ENCODE measurements at regions not wholly inside any gene's neighbourhood (a gene's known extent, or its start where the extent isn't known, plus 50 kb on each side); places are given as distances from the start of the nearest gene placed in this dataset.
"Not testable (repeated sequence)": the region's sequence is repeated elsewhere in the genome, so short reads cannot be mapped to it uniquely, and the experiment has no call there.

GRCh38 chr14:81618695-81619094 is 85.0 kb upstream of the SEL1L start:
- TF ChIP-seq, protein P1, sequence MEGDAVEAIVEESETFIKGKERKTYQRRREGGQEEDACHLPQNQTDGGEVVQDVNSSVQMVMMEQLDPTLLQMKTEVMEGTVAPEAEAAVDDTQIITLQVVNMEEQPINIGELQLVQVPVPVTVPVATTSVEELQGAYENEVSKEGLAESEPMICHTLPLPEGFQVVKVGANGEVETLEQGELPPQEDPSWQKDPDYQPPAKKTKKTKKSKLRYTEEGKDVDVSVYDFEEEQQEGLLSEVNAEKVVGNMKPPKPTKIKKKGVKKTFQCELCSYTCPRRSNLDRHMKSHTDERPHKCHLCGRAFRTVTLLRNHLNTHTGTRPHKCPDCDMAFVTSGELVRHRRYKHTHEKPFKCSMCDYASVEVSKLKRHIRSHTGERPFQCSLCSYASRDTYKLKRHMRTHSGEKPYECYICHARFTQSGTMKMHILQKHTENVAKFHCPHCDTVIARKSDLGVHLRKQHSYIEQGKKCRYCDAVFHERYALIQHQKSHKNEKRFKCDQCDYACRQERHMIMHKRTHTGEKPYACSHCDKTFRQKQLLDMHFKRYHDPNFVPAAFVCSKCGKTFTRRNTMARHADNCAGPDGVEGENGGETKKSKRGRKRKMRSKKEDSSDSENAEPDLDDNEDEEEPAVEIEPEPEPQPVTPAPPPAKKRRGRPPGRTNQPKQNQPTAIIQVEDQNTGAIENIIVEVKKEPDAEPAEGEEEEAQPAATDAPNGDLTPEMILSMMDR (conservative IDR thresholded peaks at IDR 0.05; ENCODE audit: low read length), result no peak
- DNase-seq (ENCODE audit: low read depth), result no peak
- H3K4me3 ChIP-seq (ENCODE audit: low read length), result no peak overlapping the region

GRCh38 chr14:81619816-81620215 is 86.2 kb upstream of the SEL1L start:
- TF ChIP-seq, protein P1 (conservative IDR thresholded peaks at IDR 0.05; ENCODE audit: low read length), result no peak
- no peak overlapping the region for H3K4me3 ChIP-seq (ENCODE audit: low read length)
- no peak for DNase-seq (ENCODE audit: low read depth)

DNA sequence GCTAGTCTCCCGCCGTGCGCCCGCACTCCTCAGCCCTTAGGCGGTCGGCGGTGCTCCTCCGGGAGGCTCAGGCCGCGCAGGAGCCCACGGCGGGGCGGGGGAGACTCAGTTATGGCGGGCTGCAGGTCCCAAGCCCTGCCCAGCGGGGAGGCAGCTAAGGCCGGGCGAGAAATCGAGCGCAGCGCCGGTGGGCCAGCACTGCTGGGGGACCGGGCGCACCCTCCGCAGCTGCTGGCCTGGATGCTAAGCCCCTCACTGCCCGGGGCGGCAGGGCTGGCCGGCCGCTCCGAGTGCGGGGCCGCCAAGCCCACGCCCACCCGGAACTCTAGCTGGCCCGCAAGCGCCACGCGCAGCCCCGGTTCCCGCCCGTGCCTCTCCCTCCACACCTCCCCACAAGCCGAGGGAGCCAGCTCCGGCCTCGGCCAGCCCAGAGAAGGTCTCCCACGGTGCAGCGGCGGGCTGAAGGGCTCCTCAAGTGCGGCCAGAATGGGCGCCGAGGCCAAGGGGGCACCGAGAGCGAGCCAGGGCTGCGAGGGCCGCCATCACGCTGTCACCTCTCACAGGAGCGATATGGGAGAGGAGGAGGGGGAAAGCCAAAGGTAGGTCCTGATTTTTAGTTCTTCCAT is 90.2 kb upstream of the SEL1L start:
- DNase-seq (ENCODE audit: low read depth); H3K4me3 ChIP-seq (ENCODE audit: low read length): not testable (repeated sequence)

- DNase-seq (ENCODE audit: low read depth), result peak; percentile 1
- no peak overlapping the region for H3K4me3 ChIP-seq (ENCODE audit: low read length)
- TF ChIP-seq, protein P1 (conservative IDR thresholded peaks at IDR 0.05; ENCODE audit: low read length), result 0 out of 2 replicates have a peak, but pooled peaks have one; percentile 21
Measured at GRCh38 chr14:81625343-81625742, 91.7 kb upstream of the SEL1L start.

- no peak for DNase-seq (ENCODE audit: low read depth)
- TF ChIP-seq, protein P1 (conservative IDR thresholded peaks at IDR 0.05; ENCODE audit: low read length), result no peak
- H3K4me3 ChIP-seq (ENCODE audit: low read length), result no peak overlapping the region
Measured at GRCh38 chr14:81632157-81632556, 98.5 kb upstream of the SEL1L start.

GRCh38 chr14:81633496-81633895 is 99.8 kb upstream of the SEL1L start:
- no peak overlapping the region for H3K4me3 ChIP-seq (ENCODE audit: low read length)
- DNase-seq (ENCODE audit: low read depth), result no peak
- TF ChIP-seq, protein P1 (conservative IDR thresholded peaks at IDR 0.05; ENCODE audit: low read length), result no peak

DNA sequence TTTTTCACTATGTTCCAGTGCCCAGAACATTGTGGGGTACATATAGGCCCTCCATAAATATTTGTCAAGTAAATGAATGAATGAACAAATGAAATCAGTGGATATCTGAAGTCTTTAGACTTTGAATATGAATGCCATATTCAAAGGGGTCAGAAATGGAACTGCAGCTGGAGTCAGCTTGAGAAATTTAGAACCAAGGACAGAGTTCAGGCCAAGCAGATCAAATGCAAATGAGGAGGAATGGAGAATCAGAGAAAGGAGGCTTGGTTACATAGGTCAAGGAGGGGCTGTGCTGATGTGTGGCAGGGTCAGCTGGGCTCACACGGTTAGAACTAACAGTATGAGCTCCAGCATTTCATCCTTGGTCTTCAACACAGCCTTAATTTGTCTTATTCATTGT is 104.0 kb upstream of the SEL1L start:
- TF ChIP-seq, protein P1 (conservative IDR thresholded peaks at IDR 0.05; ENCODE audit: low read length), result no peak
- DNase-seq (ENCODE audit: low read depth), result no peak
- H3K4me3 ChIP-seq (ENCODE audit: low read length), result no peak overlapping the region
